Loucy (cell line): ENCODE measurements at regions not wholly inside any gene's neighbourhood (a gene's known extent, or its start where the extent isn't known, plus 50 kb on each side); places are given as distances from the start of the nearest gene placed in this dataset.

Experiments used
- H2AFZ ChIP-seq: fragments of 200-600 bp; sonication (generic); 2 replicates; pipeline ENCODE4 v1.6.0; 2016; ENCODE audit warnings: antibody characterized with exemption, mild to moderate bottlenecking, low read length, moderate library complexity
- H3F3A ChIP-seq: fragments of 200-600 bp; 2 replicates; pipeline ENCODE4 v1.6.0; 2016; ENCODE audit warnings: antibody characterized with exemption, low read depth, mild to moderate bottlenecking
- H3K27me3 ChIP-seq: fragments of 200-600 bp; sonication (generic); 2 replicates; pipeline ENCODE4 v1.6.1; 2014; ENCODE audit warnings: low read length, mild to moderate bottlenecking; ENCODE audit not compliant: insufficient read depth, poor library complexity, severe bottlenecking
- H3K36me3 ChIP-seq: fragments of 200-600 bp; sonication (generic); 2 replicates; pipeline ENCODE4 v1.6.1; 2016; ENCODE audit warnings: low read length; ENCODE audit not compliant: insufficient read depth
- H3K4me1 ChIP-seq: fragments of 200-600 bp; sonication (generic); 2 replicates; pipeline ENCODE4 v1.5.1; 2014; ENCODE audit warnings: low read length, mild to moderate bottlenecking; ENCODE audit not compliant: insufficient read depth, poor library complexity, severe bottlenecking
- H3K4me2 ChIP-seq: fragments of 200-600 bp; sonication (generic); 2 replicates; pipeline ENCODE4 v1.6.0; 2014; ENCODE audit warnings: antibody characterized with exemption, low read length, low read depth, mild to moderate bottlenecking; ENCODE audit not compliant: poor library complexity, severe bottlenecking
- H3K4me3 ChIP-seq: fragments of 200-600 bp; sonication (generic); 2 replicates; pipeline ENCODE4 v1.5.1; 2014; ENCODE audit warnings: low read length, mild to moderate bottlenecking, mixed read lengths; ENCODE audit not compliant: poor library complexity, severe bottlenecking
- H3K79me2 ChIP-seq: fragments of 200-600 bp; sonication (generic); 2 replicates; pipeline ENCODE4 v1.6.1; 2014; ENCODE audit warnings: low read length; ENCODE audit not compliant: insufficient read depth
- H3K9ac ChIP-seq: fragments of 200-600 bp; sonication (generic); 2 replicates; pipeline ENCODE4 v1.6.0; 2014; ENCODE audit warnings: mild to moderate bottlenecking, low read depth, low read length, moderate library complexity; ENCODE audit not compliant: poor library complexity, severe bottlenecking
- H3K9me2 ChIP-seq: fragments of 200-600 bp; sonication (generic); replicated peaks from 2 replicates; pipeline ENCODE4 v1.6.1; 2016; ENCODE audit warnings: low read depth, low read length, mixed read lengths
- H3K9me3 ChIP-seq: fragments of 200-600 bp; sonication (generic); 2 replicates; pipeline ENCODE4 v1.6.1; 2014; ENCODE audit warnings: mild to moderate bottlenecking, antibody characterized with exemption, low read length, low read depth; ENCODE audit not compliant: insufficient read depth
- H4K20me1 ChIP-seq: fragments of 200-600 bp; sonication (generic); 2 replicates; pipeline ENCODE4 v1.6.0; 2014; ENCODE audit warnings: antibody characterized with exemption, low read length, mild to moderate bottlenecking; ENCODE audit not compliant: insufficient read depth, poor library complexity, severe bottlenecking
- CTCF ChIP-seq: fragments of 200-600 bp; sonication (generic); conservative IDR thresholded peaks from 2 replicates; pipeline ENCODE4 v1.5.1; 2014; ENCODE audit warnings: mild to moderate bottlenecking, antibody characterized with exemption, low read length
- EZH2phosphoT487 ChIP-seq: fragments of 200-600 bp; IDR thresholded peaks from 2 replicates; pipeline ENCODE4 v1.6.1; 2018; ENCODE audit warnings: antibody characterized with exemption, mild to moderate bottlenecking, moderate library complexity, borderline replicate concordance

- Histone ChIP-seq H3K4me3 (no peak overlapping the region), H3K9me2 (no peaks in the 10 kb centered on the region), H3K27me3 (no peaks in the 10 kb centered on the region), H3K4me2 (no peak overlapping the region), H3K79me2 (no peaks in the 10 kb centered on the region), H3F3A (no peaks in the 10 kb centered on the region), H2AFZ (no peak overlapping the region), H4K20me1 (no peaks in the 10 kb centered on the region), H3K9ac (no peak overlapping the region), H3K9me3 (no peaks in the 10 kb centered on the region), H3K4me1 (no peaks in the 10 kb centered on the region), H3K36me3 (no peaks in the 10 kb centered on the region)
- TF ChIP-seq CTCF (no peak), EZH2phosphoT487 (no peak)
Observed at GRCh38 chr5:25570067-25570583, 925.3 kb upstream of the CDH10 start.

DNA sequence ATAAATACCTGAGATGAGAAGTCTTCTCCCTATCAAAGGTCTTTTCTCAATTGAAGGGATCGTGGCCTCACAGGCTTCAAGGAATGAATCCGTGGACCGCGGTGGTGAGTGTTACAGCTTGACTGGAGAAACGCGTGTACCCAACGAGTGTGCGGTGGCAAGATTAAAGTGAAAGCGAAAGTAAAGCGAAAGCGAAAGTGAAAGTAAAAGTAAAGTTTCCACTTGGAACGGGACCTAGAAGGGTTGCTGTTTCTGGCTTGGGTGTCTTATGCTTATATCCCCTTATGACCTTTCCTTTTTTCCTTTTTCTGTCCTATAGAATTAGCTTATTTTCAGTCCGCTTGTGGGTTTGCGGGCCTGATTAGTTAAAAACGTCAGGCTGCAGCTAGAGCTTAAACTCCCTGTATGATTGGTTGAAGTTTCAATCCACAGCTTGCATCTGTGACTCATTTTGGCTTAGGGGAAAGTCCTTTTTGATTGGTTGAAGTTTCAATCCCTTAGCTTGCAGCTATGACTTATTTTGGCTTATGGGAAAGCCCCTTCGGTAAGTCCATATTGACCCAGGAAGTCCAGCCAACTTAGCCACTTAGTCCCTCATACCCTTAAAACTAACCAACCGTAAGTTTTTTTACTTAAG lies 924.3 kb upstream of the CDH10 start:
- H2AFZ ChIP-seq: no peak overlapping the region
- no peaks in the 10 kb centered on the region for H3K36me3 ChIP-seq

DNA sequence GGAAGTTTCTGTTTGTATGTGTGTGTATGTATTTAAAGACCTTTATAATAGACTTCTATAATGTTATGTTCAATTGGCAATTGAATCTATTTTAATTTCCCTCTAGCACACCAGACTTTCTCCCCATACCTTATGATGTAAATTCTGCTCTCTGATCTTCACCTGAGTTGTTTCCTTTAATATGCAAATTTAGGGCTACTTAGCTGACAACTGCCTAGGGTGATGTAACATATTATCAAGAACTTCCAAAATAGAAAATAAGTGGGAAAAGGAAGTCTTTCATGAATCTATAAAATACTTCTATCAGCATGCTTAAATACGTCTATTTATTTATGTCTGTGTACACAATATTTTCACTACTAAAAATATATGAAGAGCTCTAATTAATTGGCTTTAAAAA lies 923.5 kb upstream of the CDH10 start:
- Histone ChIP-seq H3K27me3 (no peaks in the 10 kb centered on the region), H3K36me3 (no peaks in the 10 kb centered on the region), H3K9me3 (no peaks in the 10 kb centered on the region), H3K9ac (no peak overlapping the region), H3K79me2 (no peaks in the 10 kb centered on the region), H2AFZ (no peak overlapping the region), H3K4me2 (no peak overlapping the region), H4K20me1 (no peaks in the 10 kb centered on the region), H3K9me2 (no peaks in the 10 kb centered on the region), H3K4me3 (no peak overlapping the region), H3K4me1 (no peaks in the 10 kb centered on the region), H3F3A (no peaks in the 10 kb centered on the region)
- TF ChIP-seq CTCF (no peak), EZH2phosphoT487 (no peak)

More for the DNA sequence above, 924.3 kb upstream of the CDH10 start:
- H3K9ac ChIP-seq: no peak overlapping the region
- TF ChIP-seq CTCF: no peak
- TF ChIP-seq EZH2phosphoT487: no peak
- no peaks in the 10 kb centered on the region for H3K79me2 ChIP-seq
- H3K4me3 ChIP-seq: no peak overlapping the region
- no peak overlapping the region for H3K4me2 ChIP-seq
- no peaks in the 10 kb centered on the region for H3F3A ChIP-seq
- H3K9me3 ChIP-seq: no peaks in the 10 kb centered on the region
- H3K9me2 ChIP-seq: no peaks in the 10 kb centered on the region
- no peaks in the 10 kb centered on the region for H4K20me1 ChIP-seq
- H3K4me1 ChIP-seq: no peaks in the 10 kb centered on the region
- H3K27me3 ChIP-seq: no peaks in the 10 kb centered on the region
